NB4 (cell line): ENCODE measurements at regions not wholly inside any gene's neighbourhood (a gene's known extent, or its start where the extent isn't known, plus 50 kb on each side); places are given as distances from the start of the nearest gene placed in this dataset.

Experiments
- CTCF ChIP-seq: IDR thresholded peaks from one replicate; pipeline ENCODE4 v1.5.1; 2012; ENCODE audit warnings: low read depth, low read length
- MAX ChIP-seq: IDR thresholded peaks from 2 replicates; pipeline ENCODE4 v1.6.1; 2011; ENCODE audit warnings: low read depth, low read length
- MYC ChIP-seq: IDR thresholded peaks from 2 replicates; pipeline ENCODE4 v1.6.1; 2011; ENCODE audit warnings: low read depth, low read length
- POLR2A ChIP-seq: IDR thresholded peaks from 2 replicates; pipeline ENCODE4 v1.6.1; 2011; ENCODE audit warnings: mild to moderate bottlenecking; ENCODE audit not compliant: insufficient read length; ENCODE audit errors: extremely low read depth

- TF ChIP-seq POLR2A (no peak), CTCF (no peak), MAX (no peak), MYC (no peak)
Observed at GRCh38 chr13:90752070-90752469, 595.4 kb upstream of the MIR17HG start.
